HepG2 (cell line): ENCODE measurements at regions not wholly inside any gene's neighbourhood (a gene's known extent, or its start where the extent isn't known, plus 50 kb on each side); places are given as distances from the start of the nearest gene placed in this dataset.
A peak's percentile ranks its signal among the peaks of the same experiment; 100 is the strongest.

Experiments used
- ATAC-seq: fragments of 200-7000 bp; cut with Tn5 transposase; 3 replicates; pipeline ENCODE4 v1.9.1; 2020; ENCODE audit warnings: mild to moderate bottlenecking, moderate library complexity
- BruUV-seq: library from RNA; stranded (reverse); fragments of 400-500 nt; replicated peaks from 2 replicates; lab custom pipeline; 2021; lab: Mats Ljungman, UMichigan
- CTCF ChIA-PET: fragments of 300-600 bp; formaldehyde crosslinking; extraction: SDS; loops from one replicate; lab custom pipeline; 2021; ENCODE audit warnings: low total read pairs, inconsistent platforms, low intra/inter-chr PET ratio; lab: Yijun Ruan, JAX
- POLR2A ChIA-PET: fragments of 350-600 bp; sonication (Branson Sonifier 250); formaldehyde crosslinking; loops from one replicate; lab custom pipeline; 2020; ENCODE audit warnings: antibody characterized with exemption, inconsistent platforms; lab: Yijun Ruan, JAX
- DNase-seq: peaks from one replicate; pipeline ENCODE4 v3.0.0-alpha.2; 2015; ENCODE audit warnings: low spot score
- FAIRE-seq: peaks from 3 replicates; lab custom pipeline; 2011; peaks lifted over from hg19 to GRCh38; lab: Jason Lieb, UNC
- H2AFZ ChIP-seq: one replicate; pipeline ENCODE4 v1.6.1; 2011; ENCODE audit warnings: low read length, inconsistent platforms
- H3K27ac ChIP-seq: fragments of 300-600 bp; 3 replicates; pipeline ENCODE4 v1.8.0; 2011; ENCODE audit warnings: mixed run types, mild to moderate bottlenecking, mixed read lengths, low read length, inconsistent platforms; ENCODE audit not compliant: insufficient read depth; ENCODE audit errors: extremely low read length
- H3K27me3 ChIP-seq, 2 experiments: fragments of 200-600 bp in 1 of 2; 2 replicates in 1 of 2; 3 replicates in 1 of 2; pipeline versions ENCODE4 v1.6.0 to v1.8.0; 2011; ENCODE audit warnings: low read length in 2 of 2, mild to moderate bottlenecking in 2 of 2, moderate library complexity in 2 of 2, inconsistent platforms in 1 of 2; ENCODE audit not compliant: insufficient read depth in 2 of 2, control insufficient read depth in 1 of 2
- H3K36me3 ChIP-seq, 2 experiments: fragments of 200-600 bp in 1 of 2; replicated peaks in 1 of 2; 2 replicates in 1 of 2; 3 replicates in 1 of 2; pipeline versions ENCODE4 v1.5.1 to v1.8.0; 2011; ENCODE audit warnings: low read length in 2 of 2, inconsistent platforms in 1 of 2; ENCODE audit not compliant: insufficient read depth in 2 of 2, control insufficient read depth in 1 of 2
- H3K4me1 ChIP-seq: 2 replicates; pipeline ENCODE4 v1.5.1; 2012; ENCODE audit warnings: low read length, inconsistent platforms; ENCODE audit not compliant: insufficient read depth
- H3K4me2 ChIP-seq: 2 replicates; pipeline ENCODE4 v1.6.0; 2011; ENCODE audit warnings: low read depth, low read length, inconsistent platforms
- H3K4me3 ChIP-seq, 3 experiments: fragments of 200-600 bp in 1 of 3; sonication (generic), shearing (Covaris generic) in 1 of 3; replicated peaks in 1 of 3; 2 replicates each; pipeline ENCODE4 v1.5.1; 2011 to 2016; ENCODE audit warnings: low read length in 3 of 3, inconsistent platforms in 2 of 3, low read depth in 2 of 3, mild to moderate bottlenecking in 2 of 3, control low read depth in 1 of 3, mixed read lengths in 1 of 3; ENCODE audit not compliant: insufficient read depth in 1 of 3
- H3K79me2 ChIP-seq: one replicate; pipeline ENCODE4 v1.6.1; 2011; ENCODE audit warnings: low read length, inconsistent platforms; ENCODE audit not compliant: insufficient read depth
- H3K9ac ChIP-seq: 2 replicates; pipeline ENCODE4 v1.6.0; 2011; ENCODE audit warnings: mild to moderate bottlenecking, low read depth, low read length, inconsistent platforms; ENCODE audit not compliant: insufficient read depth
- H3K9me3 ChIP-seq: 2 replicates; pipeline ENCODE4 v1.5.1; 2012; ENCODE audit warnings: mild to moderate bottlenecking, low read length
- H4K20me1 ChIP-seq: 2 replicates; pipeline ENCODE4 v1.6.0; 2011; ENCODE audit warnings: inconsistent platforms, mild to moderate bottlenecking, low read length, moderate library complexity; ENCODE audit not compliant: insufficient read depth
- MYC ChIP-seq: sonication (generic); formaldehyde crosslinking; IDR thresholded peaks from 2 replicates; pipeline ENCODE4 v1.9.0; 2021; ENCODE audit warnings: missing genetic modification reagents, borderline replicate concordance
- SALL2 ChIP-seq: sonication (generic); formaldehyde crosslinking; IDR thresholded peaks from 2 replicates; pipeline ENCODE4 v1.8.1; 2023; ENCODE audit warnings: mild to moderate bottlenecking, missing genetic modification reagents, inconsistent platforms
- SIX1 ChIP-seq: sonication (generic); formaldehyde crosslinking; IDR thresholded peaks from 2 replicates; pipeline ENCODE4 v1.4.0; 2020; ENCODE audit warnings: missing genetic modification reagents, borderline replicate concordance
- ZNF280B ChIP-seq: sonication (generic); formaldehyde crosslinking; IDR thresholded peaks from 2 replicates; pipeline ENCODE4 v1.5.0; 2020; ENCODE audit warnings: missing genetic modification reagents, mild to moderate bottlenecking, borderline replicate concordance
- ZNF367 ChIP-seq: sonication (generic); formaldehyde crosslinking; IDR thresholded peaks from 2 replicates; pipeline ENCODE4 v1.4.0; 2020; ENCODE audit warnings: missing genetic modification reagents, borderline replicate concordance
- ZNF75D ChIP-seq: sonication (generic); formaldehyde crosslinking; IDR thresholded peaks from 2 replicates; pipeline ENCODE4 v1.8.1; 2023; ENCODE audit warnings: missing genetic modification reagents, mild to moderate bottlenecking, borderline replicate concordance
- WGBS: methylation state at CpG from one replicate; pipeline ENCODE4 v1.1.6; 2017; ENCODE audit warnings: low lambda C conversion rate; 5-methylcytosine and 5-hydroxymethylcytosine counted together
- in situ Hi-C: cut with HindIII; loops from 2 replicates; pipeline ENCODE4 v1.10.0; 2017; ENCODE audit warnings: low pct_unique_long_range_greater_than_20kb; ENCODE audit not compliant: extremely low pct_ligation_motif_present
- intact Hi-C: fragments of 100-400 bp; cut with micrococcal nuclease; formaldehyde crosslinking; loops from one replicate; pipeline ENCODE4 v1.10.0; 2022; ENCODE audit not compliant: unreplicated experiment

DNA sequence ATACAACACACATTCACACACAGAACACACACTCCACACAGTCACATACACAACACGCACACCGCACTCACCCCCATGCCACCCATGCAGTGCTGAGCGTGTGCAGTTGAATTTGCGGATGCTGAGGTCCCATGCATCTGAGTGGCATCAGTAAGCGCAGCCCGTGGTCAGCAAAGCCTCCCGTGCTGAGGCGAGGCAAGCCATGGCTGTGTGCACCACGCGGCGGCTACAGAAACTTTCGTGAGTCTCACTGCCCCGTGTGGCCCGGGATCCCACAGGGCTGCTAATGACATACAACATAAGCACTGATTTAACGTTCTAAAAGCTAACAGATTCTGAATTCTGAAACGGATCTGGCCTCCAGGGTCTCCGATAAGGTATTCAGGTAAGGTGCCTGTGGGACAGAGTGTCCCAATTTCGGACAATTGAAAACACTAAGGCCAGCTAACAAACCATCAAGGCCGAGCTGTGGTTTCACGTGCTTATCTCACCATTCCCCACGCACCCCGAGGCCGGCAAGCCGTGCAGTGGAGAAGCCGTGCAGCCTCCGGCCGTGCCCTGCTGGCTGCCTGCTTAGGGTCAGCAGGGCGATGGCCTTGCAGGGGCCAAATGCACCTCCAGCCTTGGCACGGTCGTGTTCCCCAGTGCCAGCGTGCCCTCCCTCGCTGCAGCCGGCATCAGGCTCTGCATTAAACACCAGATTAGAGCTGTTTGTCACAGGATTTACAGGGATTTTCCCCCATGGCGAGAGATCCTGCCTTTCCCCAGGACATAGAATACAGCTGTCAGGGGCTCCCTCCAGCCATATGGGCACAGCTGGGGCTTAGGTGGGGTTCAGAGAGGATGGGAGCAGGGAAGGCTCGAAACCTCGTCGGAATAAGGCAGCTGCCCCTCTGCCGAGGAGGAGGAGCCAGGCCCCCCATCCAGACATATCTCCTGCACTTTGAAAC lies 191.7 kb downstream of the C16orf95 start:
- BruUV-seq, result no TSS peak
- no peak for FAIRE-seq
- no peak for ATAC-seq
- DNase-seq, result no peak
- Histone ChIP-seq H3K36me3 (no peaks in the 10 kb centered on the region), H3K9me3 (no peaks in the 10 kb centered on the region), H3K27ac (no peak overlapping the region), H3K4me1 (peaks cover 10% of the 10 kb centered on the region), H3K4me2 (no peak overlapping the region), H3K9ac (no peak overlapping the region), H3K4me3 (no peak overlapping the region), H4K20me1 (no peaks in the 10 kb centered on the region), H3K27me3 (peaks cover 3 to 20% of the 10 kb centered on the region in 2 experiments; a peak in 3 of 5 replicates), H3K79me2 (no peaks in the 10 kb centered on the region), H2AFZ (no peak overlapping the region)
- peak; percentile 41; the same call in 1 of the 2 replicates for TF ChIP-seq ZNF280B (CRISPR knock-in tag)
- no peak for TF ChIP-seq ZNF75D (CRISPR knock-in tag)
- intact Hi-C loops (no loop called here), in situ Hi-C loops (no loop called here)
- ChIA-PET CTCF (no interaction called here), POLR2A (no interaction called here)
- 46% methylated on average over 27 of the region's 38 CpGs for WGBS

- Histone ChIP-seq H3K9me3 (no peaks in the 10 kb centered on the region), H4K20me1 (no peaks in the 10 kb centered on the region), H2AFZ (no peak overlapping the region), H3K36me3 (no peaks in the 10 kb centered on the region), H3K9ac (no peak overlapping the region), H3K4me3 (no peak overlapping the region), H3K4me1 (peaks cover 10% of the 10 kb centered on the region), H3K4me2 (no peak overlapping the region; the same call in 1 of the 2 replicates), H3K27ac (no peak overlapping the region)
- intact Hi-C loops, result no loop called here
- DNase-seq (no peak), ATAC-seq (peak; percentile 67), FAIRE-seq (no peak)
- in situ Hi-C loops, result no loop called here
- ChIA-PET CTCF (no interaction called here), POLR2A (no interaction called here)
- no TSS peak for BruUV-seq
- 30% methylated on average over 12 of the region's 13 CpGs for WGBS
- TF ChIP-seq SIX1 (CRISPR knock-in tag) (no peak), ZNF367 (CRISPR knock-in tag) (no peak), SALL2 (CRISPR knock-in tag) (no peak), MYC (CRISPR knock-in tag) (0 out of 2 replicates have a peak, but pooled peaks have one; percentile 24)
- TF ChIP-seq, all 625 proteins: peak for 1
- Histone ChIP-seq H3K27me3 (peaks cover 3 to 21% of the 10 kb centered on the region in 2 experiments; a peak in 2 of 5 replicates), H3K79me2 (no peaks in the 10 kb centered on the region)
These were observed 190.7 kb downstream of the C16orf95 start for GRCh38 chr16:87126403-87127025.
